Activated CD4-positive, alpha-beta T cell treated with anti-CD3 and anti-CD28 coated beads, Interleukin-2, amount 10 ng/mL, durations not matched to agents 7 days and 5 days (primary cell): ENCODE measurements at regions not wholly inside any gene's neighbourhood (a gene's known extent, or its start where the extent isn't known, plus 50 kb on each side); places are given as distances from the start of the nearest gene placed in this dataset.

Experiments used
- CTCF ChIA-PET: fragments of 350-600 bp; sonication (Branson Sonifier 250); formaldehyde crosslinking; loops from one replicate; lab custom pipeline; 2021; ENCODE audit warnings: antibody characterized with exemption; lab: Charles Lee
- POLR2A ChIA-PET: fragments of 350-600 bp; sonication (Branson Sonifier 250); formaldehyde crosslinking; loops from one replicate; lab custom pipeline; 2021; ENCODE audit warnings: antibody characterized with exemption; lab: Charles Lee
- DNase-seq: peaks from one replicate; pipeline ENCODE4 v3.0.0-alpha.2; 2020
- H3K27ac Mint-ChIP-seq: one replicate; pipeline ENCODE4 v1.8.0; 2021; ENCODE audit warnings: mild to moderate bottlenecking, moderate library complexity, mixed read lengths
- H3K27me3 Mint-ChIP-seq: one replicate; pipeline ENCODE4 v1.8.0; 2021; ENCODE audit warnings: mixed read lengths
- H3K36me3 Mint-ChIP-seq: one replicate; pipeline ENCODE4 v1.8.0; 2021; ENCODE audit warnings: low read depth, mixed read lengths
- H3K4me1 Mint-ChIP-seq: one replicate; pipeline ENCODE4 v1.8.0; 2021; ENCODE audit warnings: mixed read lengths
- H3K4me3 Mint-ChIP-seq: one replicate; pipeline ENCODE4 v1.8.0; 2021; ENCODE audit warnings: mild to moderate bottlenecking, moderate library complexity, mixed read lengths
- H3K9me3 Mint-ChIP-seq: one replicate; pipeline ENCODE4 v1.8.0; 2021; ENCODE audit warnings: mixed read lengths

DNA sequence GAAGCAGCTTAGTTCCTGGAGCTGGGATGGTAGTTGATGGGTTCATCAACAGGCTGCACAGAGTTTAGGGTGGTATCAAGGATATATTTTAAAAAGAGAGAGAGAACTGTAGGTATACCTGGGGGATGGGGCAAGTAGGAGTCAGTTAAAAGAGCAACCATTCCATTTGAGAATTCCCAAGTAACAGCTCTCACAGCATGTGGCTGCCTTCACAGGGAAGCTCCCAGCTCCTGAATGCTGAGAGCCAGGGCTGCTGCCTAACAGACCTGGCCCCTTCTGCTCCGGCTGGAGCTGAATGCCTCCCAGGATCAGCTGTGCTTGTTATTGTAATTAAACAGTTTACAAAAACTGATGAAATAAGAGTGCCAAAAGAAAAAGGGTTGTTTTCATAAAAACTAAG is 58.8 kb upstream of the GPR26 start:
- ChIA-PET CTCF (no interaction called here), POLR2A (no interaction called here)
- no peaks in the 10 kb centered on the region for H3K36me3 Mint-ChIP-seq
- H3K27ac Mint-ChIP-seq: no peak overlapping the region
- peaks cover 4% of the 10 kb centered on the region for H3K27me3 Mint-ChIP-seq
- H3K9me3 Mint-ChIP-seq: no peaks in the 10 kb centered on the region
- no peak overlapping the region for H3K4me3 Mint-ChIP-seq
- no peak for DNase-seq
- no peaks in the 10 kb centered on the region for H3K4me1 Mint-ChIP-seq

GRCh38 chr10:123608047-123608446 is 58.1 kb upstream of the GPR26 start:
- H3K27ac Mint-ChIP-seq: no peak overlapping the region
- H3K4me3 Mint-ChIP-seq: no peak overlapping the region
- no peaks in the 10 kb centered on the region for H3K9me3 Mint-ChIP-seq
- peaks cover 4% of the 10 kb centered on the region for H3K27me3 Mint-ChIP-seq
- no peaks in the 10 kb centered on the region for H3K36me3 Mint-ChIP-seq
- DNase-seq: no peak
- H3K4me1 Mint-ChIP-seq: no peaks in the 10 kb centered on the region
- POLR2A ChIA-PET: no interaction called here
- CTCF ChIA-PET: no interaction called here

GRCh38 chr10:123611243-123611642 is 54.9 kb upstream of the GPR26 start:
- ChIA-PET POLR2A (no interaction called here), CTCF (no interaction called here)
- Mint-ChIP-seq H3K9me3 (peaks cover 3% of the 10 kb centered on the region), H3K4me3 (no peak overlapping the region), H3K4me1 (no peaks in the 10 kb centered on the region), H3K27me3 (peaks cover 4% of the 10 kb centered on the region), H3K36me3 (no peaks in the 10 kb centered on the region), H3K27ac (no peak overlapping the region)
- no peak for DNase-seq

DNA sequence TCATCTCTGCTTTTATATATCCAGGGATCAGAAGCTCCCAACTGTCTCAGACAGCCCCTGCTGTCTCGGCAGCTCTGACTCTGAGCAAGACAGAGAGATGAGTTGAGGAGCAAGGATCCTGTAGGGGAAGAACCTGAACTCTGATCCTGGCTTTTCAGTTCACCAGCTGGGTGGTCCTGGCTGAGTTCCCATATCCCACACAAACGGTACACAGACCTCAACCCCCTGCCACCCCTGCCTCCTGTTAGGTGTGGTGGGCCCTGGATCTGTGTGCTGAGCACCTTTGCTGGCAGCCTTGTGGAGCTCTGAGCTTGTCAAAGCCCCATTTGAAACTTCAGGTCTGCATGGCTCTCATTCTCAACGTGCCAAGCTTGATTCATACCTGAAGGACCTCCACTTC is 54.3 kb upstream of the GPR26 start:
- Mint-ChIP-seq H3K9me3 (peaks cover 3% of the 10 kb centered on the region), H3K4me1 (no peaks in the 10 kb centered on the region), H3K27me3 (peaks cover 4% of the 10 kb centered on the region), H3K27ac (no peak overlapping the region), H3K4me3 (no peak overlapping the region), H3K36me3 (no peaks in the 10 kb centered on the region)
- ChIA-PET POLR2A (no interaction called here), CTCF (no interaction called here)
- DNase-seq: no peak

DNA sequence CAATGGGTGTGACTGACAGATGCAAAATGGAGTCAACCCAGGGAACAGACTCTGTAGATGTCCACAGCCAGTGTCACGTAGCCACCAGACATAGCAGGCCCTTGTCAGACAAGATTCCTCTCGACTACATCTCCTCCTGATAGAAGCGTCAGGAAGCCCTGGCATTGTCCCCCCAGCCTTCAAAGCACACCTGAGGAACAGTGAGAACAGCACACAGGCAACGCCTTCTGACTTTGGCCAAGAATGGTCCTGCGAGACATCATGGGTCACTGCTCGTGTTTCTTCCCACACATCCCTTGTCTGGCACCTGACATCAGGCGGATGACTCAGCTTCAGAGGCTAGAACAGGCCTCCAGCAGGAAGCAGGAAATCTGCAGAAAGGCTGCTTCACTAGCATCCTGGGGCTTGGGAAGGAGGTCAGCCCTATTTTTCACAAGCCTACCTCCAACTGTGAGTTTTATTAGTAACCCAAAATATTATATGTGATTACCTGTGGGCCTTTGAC is 52.8 kb upstream of the GPR26 start:
- Mint-ChIP-seq H3K27me3 (peaks cover under 1% of the 10 kb centered on the region), H3K36me3 (no peaks in the 10 kb centered on the region), H3K4me3 (no peak overlapping the region), H3K9me3 (peaks cover 3% of the 10 kb centered on the region), H3K4me1 (no peaks in the 10 kb centered on the region), H3K27ac (no peak overlapping the region)
- POLR2A ChIA-PET: no interaction called here
- CTCF ChIA-PET: no interaction called here
- no peak for DNase-seq

DNA sequence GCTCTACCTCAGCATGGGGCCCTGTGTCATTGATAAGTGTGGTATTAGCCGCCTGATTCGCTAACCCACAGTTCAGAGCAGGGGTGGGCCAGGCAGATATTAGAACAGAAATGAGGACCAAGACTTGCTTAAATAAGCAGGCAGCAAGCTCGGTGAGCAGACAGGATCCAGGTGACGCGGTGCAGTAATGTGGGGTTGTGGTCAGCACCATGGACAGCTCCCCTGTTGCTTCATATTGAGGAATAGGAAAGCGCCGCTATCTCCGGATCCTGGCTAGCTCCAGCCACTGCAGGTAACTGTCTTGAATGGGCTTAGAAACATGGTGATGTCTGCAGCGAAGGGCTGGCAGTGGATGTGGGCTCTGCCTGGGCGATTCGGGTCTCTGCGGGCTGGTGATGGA is 51.3 kb upstream of the GPR26 start:
- DNase-seq: peak; percentile 68
- ChIA-PET CTCF (no interaction called here), POLR2A (no interaction called here)
- peaks cover 3% of the 10 kb centered on the region for H3K9me3 Mint-ChIP-seq
- no peaks in the 10 kb centered on the region for H3K4me1 Mint-ChIP-seq
- no peak overlapping the region for H3K27ac Mint-ChIP-seq
- H3K27me3 Mint-ChIP-seq: no peaks in the 10 kb centered on the region
- no peak overlapping the region for H3K4me3 Mint-ChIP-seq
- H3K36me3 Mint-ChIP-seq: no peaks in the 10 kb centered on the region
